Endothelial cell of umbilical vein (primary cell): ENCODE measurements at regions not wholly inside any gene's neighbourhood (a gene's known extent, or its start where the extent isn't known, plus 50 kb on each side); places are given as distances from the start of the nearest gene placed in this dataset.

ENCODE experiments used
- BruUV-seq: library from RNA; stranded (reverse); fragments of 400-500 nt; replicated peaks from 2 replicates; lab custom pipeline; 2021; lab: Mats Ljungman, UMichigan
- CTCF ChIA-PET: fragments of 300-600, 350-600 bp; sonication (Branson Sonifier 250); formaldehyde crosslinking; loops from one replicate; lab custom pipeline; 2021; ENCODE audit warnings: antibody characterized with exemption, inconsistent platforms; lab: Charles Lee
- POLR2A ChIA-PET: fragments of 300-600, 350-600 bp; sonication (Branson Sonifier 250); formaldehyde crosslinking; loops from one replicate; lab custom pipeline; 2021; ENCODE audit warnings: antibody characterized with exemption, inconsistent platforms; lab: Charles Lee
- DNase-seq: peaks from one replicate; pipeline ENCODE4 v3.0.0-alpha.2; 2011; ENCODE audit warnings: low read depth, low spot score
- FAIRE-seq: peaks from 2 replicates; lab custom pipeline; 2011; peaks lifted over from hg19 to GRCh38; lab: Jason Lieb, UNC
- H2AFZ ChIP-seq: 2 replicates; pipeline ENCODE4 v1.6.0; 2012; ENCODE audit warnings: low read depth, low read length, control low read depth, inconsistent platforms
- H3K27ac ChIP-seq: 2 replicates; pipeline ENCODE4 v1.5.1; 2011; ENCODE audit warnings: low read depth, mild to moderate bottlenecking, control low read depth, low read length, moderate library complexity; ENCODE audit not compliant: insufficient read depth
- H3K27me3 ChIP-seq, 2 experiments: 2 replicates each; pipeline versions ENCODE4 v1.6.0 to v1.6.1; 2011; ENCODE audit warnings: low read length in 2 of 2, mixed read lengths in 1 of 2; ENCODE audit not compliant: control insufficient read depth in 2 of 2, insufficient read depth in 2 of 2
- H3K36me3 ChIP-seq, 2 experiments: 2 replicates in 1 of 2; 3 replicates in 1 of 2; pipeline ENCODE4 v1.5.1; 2011; ENCODE audit warnings: low read length in 2 of 2, mild to moderate bottlenecking in 1 of 2, moderate library complexity in 1 of 2; ENCODE audit not compliant: control insufficient read depth in 2 of 2, insufficient read depth in 2 of 2; ENCODE audit errors: extremely low read depth in 1 of 2
- H3K4me1 ChIP-seq: 3 replicates; pipeline ENCODE4 v1.5.1; 2011; ENCODE audit warnings: mild to moderate bottlenecking, low read length; ENCODE audit not compliant: control insufficient read depth, insufficient read depth; ENCODE audit errors: extremely low read depth
- H3K4me2 ChIP-seq: 2 replicates; pipeline ENCODE4 v1.6.1; 2011; ENCODE audit warnings: low read length, control low read depth, mixed read lengths; ENCODE audit not compliant: insufficient read depth
- H3K4me3 ChIP-seq, 3 experiments: fragments of 200-600 bp in 1 of 3; sonication (generic), shearing (Covaris generic) in 1 of 3; replicated peaks in 1 of 3; 2 replicates each; pipeline ENCODE4 v1.5.1; 2011 to 2016; ENCODE audit warnings: control low read depth in 3 of 3, low read length in 3 of 3, mild to moderate bottlenecking in 2 of 3, inconsistent platforms in 1 of 3, low read depth in 1 of 3, moderate library complexity in 1 of 3; ENCODE audit not compliant: insufficient read depth in 1 of 3
- H3K79me2 ChIP-seq: 2 replicates; pipeline ENCODE4 v1.6.0; 2012; ENCODE audit warnings: low read length, inconsistent platforms; ENCODE audit not compliant: control insufficient read depth, insufficient read depth
- H3K9ac ChIP-seq: replicated peaks from 2 replicates; pipeline ENCODE3; 2011; ENCODE audit warnings: low read length, control low read depth; ENCODE audit not compliant: insufficient read depth; ENCODE audit errors: extremely low read depth
- H3K9me1 ChIP-seq: replicated peaks from 3 replicates; pipeline ENCODE4 v1.6.0; 2011; ENCODE audit warnings: mild to moderate bottlenecking, low read length; ENCODE audit not compliant: control insufficient read depth, insufficient read depth; ENCODE audit errors: extremely low read depth
- H3K9me3 ChIP-seq: replicated peaks from 2 replicates; pipeline ENCODE4 v1.5.1; 2012; ENCODE audit warnings: low read length, inconsistent platforms; ENCODE audit not compliant: control insufficient read depth, insufficient read depth
- H4K20me1 ChIP-seq: replicated peaks from 2 replicates; pipeline ENCODE3; 2011; ENCODE audit warnings: mild to moderate bottlenecking, low read length; ENCODE audit not compliant: control insufficient read depth, insufficient read depth; ENCODE audit errors: extremely low read depth
- CTCF ChIP-seq, 2 donors: IDR thresholded peaks; 1 replicate in 1 of 2; 2 replicates in 1 of 2; pipeline ENCODE4 v1.5.1; 2011; ENCODE audit warnings: low read length in 2 of 2, mild to moderate bottlenecking in 2 of 2, moderate library complexity in 2 of 2, control low read depth in 1 of 2, inconsistent platforms in 1 of 2, low read depth in 1 of 2; ENCODE audit not compliant: insufficient read depth in 1 of 2; ENCODE audit errors: extremely low read depth in 1 of 2
- EZH2 ChIP-seq: IDR thresholded peaks from 2 replicates; pipeline ENCODE4 v1.6.1; 2012; ENCODE audit warnings: borderline replicate concordance, low read depth, mild to moderate bottlenecking, moderate library complexity, low read length, inconsistent platforms; ENCODE audit not compliant: severe bottlenecking
- GATA2 ChIP-seq: IDR thresholded peaks from 2 replicates; pipeline ENCODE4 v1.7.0; 2011; ENCODE audit warnings: low read depth, mild to moderate bottlenecking, moderate library complexity, mixed read lengths, low read length; ENCODE audit not compliant: insufficient read length, insufficient read depth
- JUN ChIP-seq: IDR thresholded peaks from 2 replicates; pipeline ENCODE4 v1.6.1; 2011; ENCODE audit warnings: borderline replicate concordance, low read depth; ENCODE audit not compliant: insufficient read length, insufficient read depth
- MAX ChIP-seq: IDR thresholded peaks from 2 replicates; pipeline ENCODE4 v1.6.1; 2011; ENCODE audit not compliant: insufficient read depth, insufficient read length
- MYC ChIP-seq: IDR thresholded peaks from one replicate; pipeline ENCODE4 v1.6.1; 2011; ENCODE audit warnings: mild to moderate bottlenecking, low read depth, low read length
- POLR2A ChIP-seq: IDR thresholded peaks from 2 replicates; pipeline ENCODE4 v1.6.1; 2012; ENCODE audit warnings: low read depth, mild to moderate bottlenecking, control low read depth, low read length
- POLR2AphosphoS5 ChIP-seq: IDR thresholded peaks from 2 replicates; pipeline ENCODE4 v1.6.1; 2012; ENCODE audit warnings: low read depth, mild to moderate bottlenecking, control low read depth, low read length, moderate library complexity; ENCODE audit not compliant: insufficient read depth
- dilution Hi-C: fragments of 300-500 bp; cut with MboI; formaldehyde crosslinking; loops from one replicate; pipeline ENCODE4 v1.15.0; 2019; ENCODE audit warnings: low sequenced_read_pairs; ENCODE audit not compliant: extremely low pct_ligation_motif_present
- intact Hi-C: fragments of 100-400 bp; cut with micrococcal nuclease; formaldehyde crosslinking; loops from one replicate; pipeline ENCODE4 v1.10.0; 2022

GRCh38 chr18:61988100-61988499, 95.3 kb upstream of the RNF152 start:
- FAIRE-seq (no peak), DNase-seq (no peak)
- H3K79me2 ChIP-seq: no peaks in the 10 kb centered on the region
- intact Hi-C loops: no loop called here
- H3K4me1 ChIP-seq: peaks cover 25% of the 10 kb centered on the region
- H2AFZ ChIP-seq: no peak overlapping the region
- no peak for TF ChIP-seq EZH2
- no peak for TF ChIP-seq POLR2A
- TF ChIP-seq MYC: no peak
- no peak for TF ChIP-seq CTCF (IDR thresholded peaks at IDR 0.05; ENCODE audit: extremely low read depth in 1 of 2, insufficient read depth in 1 of 2, low read depth in 1 of 2, low read length in 2 of 2)
- TF ChIP-seq GATA2: no peak
- TF ChIP-seq MAX: no peak
- no peak for TF ChIP-seq POLR2AphosphoS5
- no peak for TF ChIP-seq JUN
- no peaks in the 10 kb centered on the region for H3K9me3 ChIP-seq
- dilution Hi-C loops: no loop called here
- ChIA-PET POLR2A (no interaction called here), CTCF (no interaction called here)
- no peak overlapping the region for H3K4me2 ChIP-seq
- H3K9me1 ChIP-seq: no peaks in the 10 kb centered on the region
- no peaks in the 10 kb centered on the region for H3K27me3 ChIP-seq
- no TSS peak for BruUV-seq
- H3K27ac ChIP-seq: no peak overlapping the region
- H4K20me1 ChIP-seq: no peaks in the 10 kb centered on the region
- no peak overlapping the region for H3K4me3 ChIP-seq
- no peak overlapping the region for H3K9ac ChIP-seq
- no peaks in the 10 kb centered on the region for H3K36me3 ChIP-seq
